IPS-NIHi11 (cell line): ENCODE measurements at regions not wholly inside any gene's neighbourhood (a gene's known extent, or its start where the extent isn't known, plus 50 kb on each side); places are given as distances from the start of the nearest gene placed in this dataset.
"Not testable (repeated sequence)": the region's sequence is repeated elsewhere in the genome, so short reads cannot be mapped to it uniquely, and the experiment has no call there.

ENCODE experiments used
- DNase-seq: peaks from one replicate; pipeline ENCODE4 v3.0.0; 2012; ENCODE audit warnings: mixed read lengths, low spot score

DNA sequence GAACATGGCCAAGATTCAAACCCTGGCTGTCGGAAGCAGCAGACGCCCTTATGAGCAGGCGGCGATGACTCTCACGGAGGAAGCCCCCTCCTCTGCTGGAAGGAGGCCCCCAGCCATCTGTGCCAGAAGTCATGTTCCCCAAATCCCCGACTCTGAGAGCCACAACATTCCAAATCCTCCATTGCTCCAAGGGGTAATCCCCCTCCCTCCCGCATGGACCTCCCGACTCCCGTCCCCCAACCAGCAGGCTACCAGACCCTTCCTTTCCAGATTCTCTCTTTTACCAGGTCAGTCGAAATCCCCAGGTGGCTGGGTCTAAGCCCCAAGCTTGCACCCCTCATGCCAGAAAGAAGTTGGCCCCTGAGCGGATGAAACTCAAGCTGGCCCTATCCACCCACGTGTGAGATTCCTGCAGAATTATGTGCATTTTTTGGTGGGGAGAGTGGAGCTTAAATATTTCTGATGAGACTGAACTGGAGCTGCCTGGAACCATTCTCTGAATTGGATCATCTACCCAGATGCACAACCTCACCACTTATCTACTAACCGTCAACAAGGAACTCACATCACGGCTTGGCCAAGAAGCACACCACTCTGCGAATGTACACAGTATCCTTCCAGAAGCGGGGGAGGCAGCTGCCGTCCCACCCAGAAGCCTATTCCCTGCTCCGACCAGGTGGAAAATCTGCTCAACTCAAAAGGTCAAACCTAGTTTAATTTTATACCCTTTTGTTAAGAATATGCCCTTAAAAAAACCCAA lies 283.5 kb downstream of the C16orf95 start:
- no peak for DNase-seq

DNA sequence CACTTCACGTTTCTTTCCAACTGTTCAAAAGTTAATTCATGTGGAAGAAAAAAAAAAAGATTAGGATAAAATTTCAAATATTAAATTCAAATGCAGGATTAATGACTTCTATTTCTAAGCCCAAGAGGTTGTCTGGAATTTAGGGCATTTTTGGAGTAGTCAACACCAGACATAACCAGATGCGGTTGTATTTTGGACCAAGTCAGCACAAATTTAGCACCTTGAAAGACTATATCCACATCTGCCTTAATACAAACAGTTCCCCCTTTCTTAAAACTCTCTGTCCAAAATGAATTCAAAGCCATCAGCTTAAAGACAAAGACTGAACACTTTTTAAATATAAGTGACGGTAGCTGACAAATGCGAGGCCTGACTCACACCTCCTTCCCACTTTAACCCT lies 282.9 kb downstream of the C16orf95 start:
- no peak for DNase-seq

DNA sequence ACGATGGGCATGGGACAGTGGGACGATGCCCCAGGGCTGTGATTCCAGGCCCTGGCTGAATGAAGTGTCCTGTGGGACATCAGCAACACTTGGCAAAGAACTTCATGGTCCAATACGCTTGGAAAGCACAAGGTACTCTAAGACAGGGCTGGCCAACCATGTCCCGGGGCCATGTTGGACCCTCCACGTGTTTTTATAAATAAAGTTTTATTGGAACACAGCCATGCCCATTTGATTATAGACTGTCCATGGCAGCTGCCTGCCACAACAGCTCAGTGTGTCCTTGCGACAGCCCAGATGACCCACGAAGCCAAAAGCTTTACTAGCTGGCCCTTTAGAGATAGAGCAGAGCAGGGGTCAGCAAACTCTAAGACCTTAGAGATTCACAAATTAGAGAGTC lies 282.1 kb downstream of the C16orf95 start:
- DNase-seq: no peak

DNA sequence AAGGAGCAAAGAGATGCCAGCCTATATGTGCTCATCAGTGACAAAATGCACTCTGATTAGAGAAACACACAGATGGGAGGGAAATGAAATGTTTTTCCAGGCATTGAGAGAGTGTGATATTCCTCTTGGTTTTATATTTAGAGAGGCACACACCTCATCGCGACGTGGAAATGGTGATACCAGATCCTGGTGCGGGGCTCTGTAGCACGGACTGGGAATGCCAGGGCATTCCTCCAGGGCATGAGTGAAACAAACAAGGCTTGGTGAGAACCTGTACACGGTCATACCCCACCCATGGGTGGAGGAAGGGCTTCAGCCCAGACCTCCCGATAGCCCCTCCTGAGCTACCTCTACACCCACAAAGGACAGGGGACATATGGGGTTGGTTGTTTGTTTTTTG lies 280.2 kb downstream of the C16orf95 start:
- DNase-seq: no peak

DNA sequence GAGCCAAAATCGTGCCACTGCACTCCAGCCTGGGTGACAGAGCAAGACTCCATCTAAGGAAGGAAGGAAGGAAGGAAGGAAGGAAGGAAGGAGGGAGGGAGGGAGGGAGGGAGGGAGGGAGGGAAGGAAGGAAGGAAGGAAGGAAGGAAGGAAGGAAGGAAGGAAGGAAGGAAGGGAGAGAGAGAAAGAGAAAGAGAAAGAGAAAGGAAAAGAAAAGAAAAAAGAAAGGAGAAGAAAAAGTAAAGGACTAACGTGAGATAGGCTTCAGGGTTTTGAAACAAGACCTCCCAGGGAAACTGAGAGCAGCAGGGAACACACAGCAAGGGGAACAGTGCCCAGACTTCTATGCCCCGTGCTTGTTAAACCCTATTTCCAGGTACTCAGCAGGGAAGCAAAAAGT lies 278.7 kb downstream of the C16orf95 start:
- not testable (repeated sequence) for DNase-seq

DNA sequence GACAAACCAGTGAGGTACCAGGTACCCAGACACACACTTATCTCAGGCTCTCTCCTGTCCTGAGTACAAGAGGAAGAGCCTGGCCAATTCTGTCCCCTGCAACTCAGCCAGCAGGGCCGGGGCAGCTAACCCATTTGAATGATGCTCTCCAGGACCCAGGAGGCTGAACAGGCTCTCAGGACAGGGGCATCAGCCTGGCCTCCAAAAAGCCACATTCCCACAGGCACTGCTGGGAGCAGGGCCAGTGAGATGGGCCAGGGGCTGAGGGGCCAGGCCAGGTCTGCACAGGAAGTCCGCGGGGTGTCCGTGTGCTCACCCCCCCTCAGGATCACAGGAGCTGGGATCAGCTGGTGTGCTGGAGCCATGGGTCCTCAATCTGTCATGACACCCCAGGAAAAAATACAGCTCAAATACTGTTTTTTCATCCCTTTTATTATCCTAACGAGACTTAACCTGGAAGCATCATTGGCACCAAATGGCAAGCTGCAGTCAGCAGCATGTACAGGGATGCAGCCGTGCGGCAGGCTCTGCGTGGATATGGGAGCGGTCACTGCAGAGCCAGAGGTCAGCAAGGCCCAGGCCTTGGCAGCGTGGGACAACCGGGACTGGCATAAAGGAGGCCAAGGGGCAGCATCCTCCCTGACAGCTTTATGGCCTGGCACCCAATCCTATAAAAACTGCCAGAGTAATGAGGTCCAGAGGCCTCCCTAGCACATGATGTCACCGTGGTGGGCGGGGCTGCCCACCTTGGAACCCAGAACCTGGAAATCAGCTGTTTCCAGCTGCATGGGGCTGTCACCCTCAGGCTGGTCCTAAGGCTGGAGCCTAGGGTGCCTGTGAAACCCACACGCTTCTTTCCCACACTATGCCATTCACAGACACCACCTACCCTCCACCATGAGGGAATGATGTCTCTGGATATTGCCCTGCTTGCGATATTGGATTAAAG lies 276.7 kb downstream of the C16orf95 start:
- no peak for DNase-seq

DNA sequence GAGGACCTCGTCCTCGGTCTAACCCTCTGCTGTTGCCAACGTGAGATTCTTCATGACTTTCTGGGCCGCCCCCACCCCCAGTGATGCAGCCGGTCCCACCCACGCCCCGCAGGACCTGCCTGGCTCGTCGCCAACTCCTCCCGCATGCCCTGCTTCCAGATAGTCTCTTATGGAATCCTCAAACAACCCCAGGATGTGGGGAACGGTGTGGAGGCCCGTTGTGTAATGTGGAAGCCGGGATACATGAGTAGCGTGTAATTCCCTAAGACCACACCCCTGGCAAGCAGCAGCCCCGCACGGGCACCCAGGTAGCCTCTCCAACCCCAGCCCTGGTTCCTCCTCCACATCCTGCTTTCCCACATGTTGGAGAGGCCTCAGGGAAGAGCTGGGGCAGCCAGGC lies 275.9 kb downstream of the C16orf95 start:
- no peak for DNase-seq

DNA sequence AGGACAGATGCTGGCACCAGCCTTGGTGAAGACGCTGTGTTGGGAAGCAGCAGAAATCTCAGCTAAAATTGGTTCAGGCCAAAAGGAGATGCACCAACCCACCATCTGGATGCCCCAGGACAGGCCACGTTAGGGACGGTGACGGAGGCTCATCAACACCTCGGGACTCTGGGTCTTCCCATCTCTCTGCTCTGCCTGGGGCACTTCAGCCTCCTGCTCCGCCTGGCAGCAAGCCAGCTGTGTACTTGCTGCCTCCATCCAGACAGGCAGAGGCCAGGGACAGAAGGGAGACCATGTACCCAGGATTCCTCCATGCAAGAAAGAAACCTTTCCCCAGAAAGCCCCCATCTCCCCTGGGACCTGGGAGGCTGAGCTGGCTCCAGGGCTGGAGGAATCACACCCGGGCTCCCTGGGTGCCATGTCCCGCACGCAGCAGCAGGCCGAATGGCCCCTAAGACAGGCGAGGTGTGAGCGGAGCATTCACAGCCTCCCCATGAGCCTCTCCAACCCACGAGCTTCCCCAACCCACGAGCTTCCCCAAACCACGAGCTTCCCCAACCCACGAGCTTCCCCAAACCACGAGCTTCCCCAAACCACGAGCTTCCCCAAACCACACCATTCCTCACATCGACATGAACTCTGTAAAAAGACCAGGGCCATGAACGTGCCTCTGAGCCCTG lies 274.5 kb downstream of the C16orf95 start:
- no peak for DNase-seq

DNA sequence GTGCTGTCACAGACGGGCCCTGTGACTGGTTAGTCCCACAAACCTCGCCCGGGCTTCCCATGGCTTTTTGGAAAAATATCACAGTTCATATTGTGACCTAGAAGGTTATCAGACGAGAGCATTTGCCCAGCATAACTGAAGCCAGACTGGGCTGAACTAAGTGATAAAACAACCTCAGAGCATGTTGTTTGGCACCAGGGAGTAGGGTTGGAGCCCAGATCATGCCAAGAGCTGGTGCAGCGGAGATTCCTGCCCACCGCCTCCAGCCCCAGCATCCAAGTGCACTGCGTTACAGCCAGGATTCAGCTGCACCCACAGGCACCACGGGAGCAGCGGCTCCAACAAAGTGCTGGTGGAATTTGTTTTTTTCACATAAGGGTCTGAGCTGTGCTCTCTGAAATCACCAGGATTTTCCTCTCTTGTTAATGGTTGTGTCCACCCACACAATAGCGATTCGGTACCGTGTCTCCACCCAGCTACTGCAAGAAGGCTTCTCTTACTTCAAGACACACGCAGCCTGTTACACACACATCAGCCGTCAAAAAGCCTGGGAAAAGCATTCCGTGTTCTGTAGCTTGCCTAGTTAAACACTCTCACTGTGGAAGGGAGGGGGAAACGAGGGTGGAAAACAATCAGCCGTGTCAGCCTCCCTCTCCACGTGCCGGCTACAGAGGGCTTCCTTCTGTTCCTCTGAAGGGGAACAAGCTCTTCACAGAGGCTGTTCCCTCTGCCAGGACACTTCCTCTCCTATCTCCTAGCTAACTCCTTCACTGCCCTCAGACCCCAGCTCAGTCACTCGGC lies 273.8 kb downstream of the C16orf95 start:
- DNase-seq: no peak

DNA sequence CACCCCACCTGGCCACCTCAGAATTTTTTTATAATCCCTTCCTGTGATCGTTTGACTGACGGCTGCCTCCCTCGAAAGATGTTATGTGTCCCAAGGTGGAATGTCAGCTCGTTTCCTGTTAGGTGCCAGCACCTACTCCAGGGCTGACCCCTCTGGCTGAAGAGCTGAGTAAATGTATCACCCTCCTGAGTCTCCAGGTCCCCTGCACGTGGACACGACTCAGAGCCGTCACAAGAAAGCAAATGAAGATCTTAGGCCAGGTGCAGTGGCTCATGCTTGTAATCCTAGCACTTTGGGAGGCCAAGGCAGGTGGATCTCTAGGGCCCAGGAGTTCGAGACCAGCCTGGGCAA lies 273.2 kb downstream of the C16orf95 start:
- no peak for DNase-seq

DNA sequence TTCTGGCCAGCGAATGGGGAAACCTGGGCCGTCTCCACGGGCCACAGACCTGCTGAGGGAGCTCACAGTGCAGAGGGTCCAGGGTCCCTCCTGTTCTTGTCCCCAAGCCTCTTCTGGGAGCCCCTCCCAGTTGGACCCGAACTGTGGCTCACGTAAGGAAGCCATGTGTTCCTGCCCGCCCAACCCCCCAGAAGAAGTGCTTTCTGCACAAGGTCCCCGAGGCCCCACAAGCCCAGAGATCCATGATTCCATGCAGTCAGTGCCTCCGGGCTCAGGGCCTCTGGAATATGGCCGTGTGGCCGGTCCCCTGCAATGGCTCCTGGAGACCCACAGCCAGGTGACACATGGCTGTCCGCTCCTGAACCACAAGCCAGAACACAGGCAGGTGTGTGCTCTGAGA lies 272.4 kb downstream of the C16orf95 start:
- DNase-seq: no peak

DNA sequence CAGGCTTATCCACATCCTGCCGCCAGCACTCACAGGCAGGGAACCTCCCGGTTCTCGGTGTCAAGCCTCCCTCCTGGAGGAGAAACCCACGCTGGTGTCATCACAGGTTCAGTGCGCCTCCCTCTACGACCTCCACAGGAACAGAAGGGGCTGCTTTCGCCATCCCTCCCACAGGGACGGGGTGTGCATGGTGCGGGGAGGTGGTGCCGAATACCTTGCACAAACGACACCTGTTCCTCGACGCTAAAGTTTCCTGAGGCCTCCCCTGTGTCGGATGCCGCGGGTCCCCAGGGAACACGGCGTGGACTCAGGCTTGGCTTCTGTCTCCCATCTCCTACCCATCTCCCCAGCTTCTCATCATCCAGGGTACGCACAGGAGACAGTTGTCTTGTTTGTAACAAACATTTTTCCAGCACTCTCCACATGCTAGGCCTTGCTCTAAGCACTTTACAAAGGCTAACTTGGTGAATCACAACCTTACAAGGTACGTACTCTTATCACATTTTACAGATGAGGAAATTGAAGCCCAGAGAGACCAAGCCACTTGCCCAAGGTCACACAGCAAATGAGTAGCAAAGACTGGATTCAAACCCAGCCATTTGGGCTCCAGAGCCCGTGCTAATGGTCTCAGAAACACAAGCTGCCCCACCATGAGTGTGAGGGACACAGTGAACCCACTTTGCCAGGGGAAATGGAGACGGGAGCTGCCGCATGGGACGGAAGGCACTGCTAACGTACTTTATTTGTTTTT lies 271.6 kb downstream of the C16orf95 start:
- no peak for DNase-seq

DNA sequence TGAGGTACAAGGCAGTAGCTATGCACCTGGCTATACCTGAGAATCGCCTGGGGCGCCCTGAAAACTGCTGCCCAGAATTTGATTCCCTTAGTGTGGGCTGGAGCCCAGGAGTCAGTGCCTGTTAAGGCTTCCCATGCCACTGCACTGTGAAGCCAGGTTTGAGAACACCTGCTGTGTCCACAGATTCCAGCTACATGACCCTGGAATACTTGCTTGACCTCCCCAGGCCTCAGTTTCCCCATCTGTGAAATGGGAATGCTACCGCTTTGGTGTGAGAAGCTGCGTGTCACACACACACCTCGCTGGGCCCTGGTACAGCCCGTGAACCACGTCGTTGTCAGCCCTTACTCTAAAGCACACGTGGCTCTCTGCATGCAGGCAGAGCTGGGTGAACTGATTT lies 271.0 kb downstream of the C16orf95 start:
- DNase-seq: no peak

DNA sequence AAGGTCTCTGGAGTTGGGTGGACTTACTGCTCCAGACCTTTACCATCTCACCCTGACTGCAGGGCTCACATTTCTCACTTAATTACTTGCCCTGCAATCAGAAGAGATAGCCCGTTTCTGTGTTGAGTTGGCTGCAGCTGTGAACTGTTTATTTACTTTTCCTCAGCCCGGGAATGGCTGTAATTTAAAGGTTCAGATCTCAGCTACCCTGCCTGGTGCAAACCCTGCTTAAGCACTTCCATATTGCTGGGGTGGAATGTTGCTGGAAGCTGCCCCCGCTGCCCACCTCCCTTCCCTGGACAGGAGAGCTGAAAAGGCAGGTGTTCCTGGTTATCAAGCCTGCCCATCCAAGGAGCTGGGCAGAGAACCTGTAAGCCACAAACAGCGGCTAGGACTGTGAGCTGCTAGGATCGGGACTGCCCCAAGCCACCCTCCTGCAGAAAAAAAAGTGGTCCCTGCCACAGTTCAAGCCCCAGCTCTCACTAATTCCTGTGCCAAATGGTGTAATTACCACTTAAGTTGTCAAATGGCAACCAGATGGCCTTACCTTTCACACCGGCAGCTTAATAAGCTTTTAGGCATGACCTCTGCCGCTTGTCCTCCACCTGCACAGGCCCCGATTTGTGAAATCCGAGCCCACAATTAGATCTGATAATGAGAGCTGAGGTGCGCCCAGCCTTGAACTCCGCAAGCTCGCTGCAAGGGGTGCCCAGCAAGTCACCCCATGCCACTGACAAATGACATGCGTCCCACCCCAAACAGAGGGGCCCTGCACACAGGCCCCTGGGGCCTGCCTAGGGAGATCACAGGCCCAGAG lies 269.8 kb downstream of the C16orf95 start:
- DNase-seq: no peak

DNA sequence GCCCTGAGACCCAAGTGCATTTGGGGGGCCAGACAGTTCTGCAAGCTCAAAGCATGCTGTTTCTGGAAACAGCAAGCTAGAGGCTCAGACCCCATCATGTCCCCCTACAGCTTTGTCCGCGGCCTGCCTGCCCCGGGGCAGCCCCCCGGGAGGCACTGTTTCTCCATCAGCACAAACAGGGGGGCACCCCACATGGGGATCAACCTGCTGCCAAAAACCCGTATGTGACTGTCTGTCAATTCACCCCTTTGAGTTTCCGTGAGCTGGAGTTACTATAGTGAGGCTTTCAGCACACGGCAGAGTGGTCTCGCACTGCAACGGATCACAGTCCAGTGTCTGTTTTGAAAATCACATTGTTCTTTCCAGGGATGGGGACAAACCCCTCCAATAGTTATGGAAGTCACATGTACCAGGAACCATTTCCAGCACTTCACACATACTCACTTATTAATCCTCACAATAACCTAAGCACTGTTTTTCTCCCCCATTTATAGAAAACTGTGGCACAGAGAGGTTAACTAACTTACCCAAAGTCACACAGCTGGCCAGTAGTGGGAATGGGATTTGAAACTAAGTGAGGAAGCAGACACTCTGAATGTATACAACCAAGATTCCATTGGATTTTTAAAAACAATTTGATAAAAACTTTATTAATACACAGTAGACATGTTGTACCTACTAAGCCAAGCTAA lies 269.0 kb downstream of the C16orf95 start:
- DNase-seq: no peak

DNA sequence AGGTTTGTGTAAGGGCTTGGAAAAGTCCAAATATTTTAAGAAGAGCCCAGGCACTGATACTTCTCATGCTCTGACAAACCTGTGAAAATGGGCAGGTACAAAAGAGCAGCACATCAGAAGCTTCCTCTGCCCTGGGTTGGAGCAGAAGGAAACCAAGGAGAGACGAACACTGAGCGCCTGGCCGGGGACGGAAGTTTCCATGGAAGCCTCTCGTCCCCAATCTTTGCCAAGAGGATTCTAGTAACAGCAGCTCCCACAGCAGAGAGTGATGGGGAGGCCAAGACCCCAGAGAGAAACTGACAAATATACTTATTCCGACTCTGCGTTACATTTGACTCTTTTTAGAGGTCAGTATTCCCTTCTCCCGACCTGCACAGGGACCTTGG lies 268.5 kb downstream of the C16orf95 start:
- no peak for DNase-seq

DNA sequence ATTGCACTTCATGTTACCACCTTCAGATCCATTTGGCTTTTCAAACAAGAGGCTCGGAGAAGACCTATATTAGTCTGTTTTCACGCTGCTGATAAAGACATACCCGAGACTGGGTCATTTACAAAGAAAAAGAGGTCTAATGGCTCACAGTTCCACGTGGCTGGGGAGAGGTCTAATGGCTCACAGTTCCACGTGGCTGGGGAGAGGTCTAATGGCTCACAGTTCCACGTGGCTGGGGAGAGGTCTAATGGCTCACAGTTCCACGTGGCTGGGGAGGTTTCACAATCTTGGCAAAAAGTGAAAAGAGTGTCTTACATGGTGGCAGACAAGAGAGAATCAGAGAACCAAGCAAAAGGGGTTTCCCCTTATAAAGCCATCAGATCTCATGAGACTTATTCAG lies 268.0 kb downstream of the C16orf95 start:
- DNase-seq: not testable (repeated sequence)

DNA sequence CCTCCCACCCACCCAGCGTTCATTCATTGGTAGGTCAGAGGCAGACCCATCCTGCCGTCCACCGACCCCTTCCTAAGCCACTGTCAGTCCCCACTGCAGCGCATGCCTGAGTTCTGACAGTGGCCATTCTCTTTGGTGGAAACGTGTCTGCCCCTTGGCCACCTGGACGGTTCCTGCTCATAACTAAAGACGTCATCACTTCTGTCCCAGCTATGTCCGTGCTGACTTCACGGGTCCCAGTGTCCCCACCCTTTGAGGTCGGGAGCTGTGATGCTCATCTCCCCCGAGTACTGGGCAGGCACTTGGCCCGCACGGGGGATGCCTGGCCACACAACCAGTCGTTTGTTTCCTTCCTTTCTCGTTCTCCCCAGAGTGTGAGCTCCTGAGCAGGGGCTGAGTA lies 267.1 kb downstream of the C16orf95 start:
- DNase-seq: no peak

DNA sequence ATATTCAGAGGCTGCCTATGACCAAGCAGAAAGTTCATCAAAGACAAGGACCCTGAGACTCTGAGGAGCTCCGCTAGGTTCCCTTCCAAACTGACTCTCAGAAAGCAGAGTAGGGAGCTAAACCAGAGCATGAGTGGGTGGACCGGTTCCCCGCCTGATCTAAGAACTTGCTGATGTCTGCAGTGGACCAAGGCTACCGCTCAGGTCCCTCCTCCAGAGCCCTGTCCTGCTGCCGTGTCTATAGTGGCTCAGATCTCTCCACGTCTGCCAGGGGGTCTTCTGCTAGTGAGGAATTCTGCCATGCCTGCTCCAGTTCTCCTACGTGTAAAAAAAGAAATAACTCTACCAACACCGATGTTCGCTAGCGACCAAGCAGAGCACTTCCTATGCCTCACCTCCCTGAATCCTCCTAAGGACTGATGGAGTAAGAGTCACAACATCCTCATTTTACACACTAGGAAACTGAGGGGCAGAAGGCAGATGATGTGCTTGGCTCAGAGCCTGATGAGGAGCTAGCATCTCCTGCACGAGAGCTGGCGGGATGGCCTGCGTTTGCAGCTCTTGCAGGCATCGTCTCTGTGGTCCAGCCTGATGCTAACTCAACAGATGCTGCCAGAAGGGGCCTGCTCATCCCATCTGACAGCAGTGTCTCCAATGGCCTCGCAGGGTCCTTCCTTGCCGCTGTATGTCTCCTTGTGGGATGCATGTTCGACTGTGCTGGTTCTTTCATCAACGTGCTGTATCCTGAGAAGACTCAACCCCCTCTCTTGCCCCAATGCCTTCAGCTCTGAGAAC lies 265.5 kb downstream of the C16orf95 start:
- DNase-seq: no peak
